Bronchial epithelial cell (primary cell): ENCODE measurements at regions not wholly inside any gene's neighbourhood (a gene's known extent, or its start where the extent isn't known, plus 50 kb on each side); places are given as distances from the start of the nearest gene placed in this dataset.
"Not testable (repeated sequence)": the region's sequence is repeated elsewhere in the genome, so short reads cannot be mapped to it uniquely, and the experiment has no call there.

Experiments
- DNase-seq: peaks from one replicate; pipeline ENCODE4 v3.0.0-alpha.2; 2010; ENCODE audit warnings: low read depth
- FAIRE-seq: peaks from 2 replicates; lab custom pipeline; 2011; peaks lifted over from hg19 to GRCh38; lab: Jason Lieb, UNC
- H3K27me3 ChIP-seq: 2 replicates; pipeline ENCODE4 v1.5.1; 2011; ENCODE audit warnings: low read length; ENCODE audit not compliant: control insufficient read depth, insufficient read depth
- H3K36me3 ChIP-seq: 2 replicates; pipeline ENCODE4 v1.5.1; 2011; ENCODE audit warnings: low read length; ENCODE audit not compliant: control insufficient read depth, insufficient read depth
- H3K4me3 ChIP-seq: 2 replicates; pipeline ENCODE4 v1.5.1; 2011; ENCODE audit warnings: mild to moderate bottlenecking, low read depth, low read length, control low read depth
- CTCF ChIP-seq: IDR thresholded peaks from 2 replicates; pipeline ENCODE4 v1.5.1; 2011; ENCODE audit warnings: mild to moderate bottlenecking, moderate library complexity, low read length, control low read depth, inconsistent platforms; ENCODE audit not compliant: insufficient read depth, severe bottlenecking

- Histone ChIP-seq H3K36me3 (no peaks in the 10 kb centered on the region), H3K27me3 (no peaks in the 10 kb centered on the region), H3K4me3 (no peak overlapping the region)
- DNase-seq = no peak
- TF ChIP-seq CTCF = no peak
- FAIRE-seq = no peak
Observed at GRCh38 chr2:167785606-167786216, 461.7 kb downstream of the STK39 start.

- no peaks in the 10 kb centered on the region for H3K27me3 ChIP-seq
- DNase-seq (no peak), FAIRE-seq (no peak)
- no peak overlapping the region for H3K4me3 ChIP-seq
- TF ChIP-seq CTCF = no peak
- no peaks in the 10 kb centered on the region for H3K36me3 ChIP-seq
Observed at GRCh38 chr2:167784084-167784425, 463.3 kb downstream of the STK39 start.

GRCh38 chr2:167783261-167784083, 463.9 kb downstream of the STK39 start:
- DNase-seq = no peak
- no peaks in the 10 kb centered on the region for H3K27me3 ChIP-seq
- no peak for FAIRE-seq
- TF ChIP-seq CTCF = no peak
- H3K36me3 ChIP-seq = no peaks in the 10 kb centered on the region
- H3K4me3 ChIP-seq = no peak overlapping the region

GRCh38 chr2:167781629-167782028, 465.8 kb downstream of the STK39 start:
- not testable (repeated sequence) for H3K4me3 ChIP-seq, FAIRE-seq, H3K27me3 ChIP-seq, DNase-seq, H3K36me3 ChIP-seq

- FAIRE-seq (no peak), DNase-seq (no peak)
- Histone ChIP-seq H3K36me3 (no peaks in the 10 kb centered on the region), H3K4me3 (no peak overlapping the region), H3K27me3 (no peaks in the 10 kb centered on the region)
- TF ChIP-seq CTCF = no peak
Observed at GRCh38 chr2:167776359-167776758, 471.0 kb downstream of the STK39 start.

GRCh38 chr2:167771628-167772027, 475.8 kb downstream of the STK39 start:
- Histone ChIP-seq H3K27me3 (no peaks in the 10 kb centered on the region), H3K36me3 (no peaks in the 10 kb centered on the region), H3K4me3 (no peak overlapping the region)
- FAIRE-seq (no peak), DNase-seq (no peak)
- TF ChIP-seq CTCF = no peak
